GM06990 (cell line): ENCODE measurements at regions not wholly inside any gene's neighbourhood (a gene's known extent, or its start where the extent isn't known, plus 50 kb on each side); places are given as distances from the start of the nearest gene placed in this dataset.
"Not testable (repeated sequence)": the region's sequence is repeated elsewhere in the genome, so short reads cannot be mapped to it uniquely, and the experiment has no call there.

Experiments
- DNase-seq: peaks from one replicate; pipeline ENCODE4 v3.0.0-alpha.2; 2011; ENCODE audit not compliant: insufficient read length; ENCODE audit errors: extremely low read depth
- H3K27me3 ChIP-seq: replicated peaks from 2 replicates; pipeline ENCODE4 v1.6.0; 2011; ENCODE audit warnings: low read length; ENCODE audit not compliant: control insufficient read depth, insufficient read depth
- H3K36me3 ChIP-seq: 2 replicates; pipeline ENCODE4 v1.5.1; 2011; ENCODE audit warnings: low read length; ENCODE audit not compliant: control insufficient read depth, insufficient read depth
- H3K4me3 ChIP-seq: replicated peaks from 2 replicates; pipeline ENCODE4 v1.5.1; 2011; ENCODE audit warnings: low read depth, mild to moderate bottlenecking, control low read depth, low read length
- CTCF ChIP-seq: IDR thresholded peaks from 2 replicates; pipeline ENCODE4 v1.5.1; 2011; ENCODE audit warnings: low read length, control low read depth, mild to moderate bottlenecking, inconsistent platforms; ENCODE audit not compliant: insufficient read depth, poor library complexity, severe bottlenecking

- DNase-seq, result no peak
- TF ChIP-seq CTCF, result no peak
- no peaks in the 10 kb centered on the region for H3K27me3 ChIP-seq
- H3K4me3 ChIP-seq, result no peak overlapping the region
- no peaks in the 10 kb centered on the region for H3K36me3 ChIP-seq
These were observed 121.3 kb upstream of the SALL4 start for GRCh38 chr20:51923633-51924032.

- H3K4me3 ChIP-seq, DNase-seq, H3K36me3 ChIP-seq, H3K27me3 ChIP-seq: not testable (repeated sequence)
These were observed 120.5 kb upstream of the SALL4 start for GRCh38 chr20:51922812-51923211.

- H3K36me3 ChIP-seq, result no peaks in the 10 kb centered on the region
- TF ChIP-seq CTCF, result no peak
These were observed 116.2 kb upstream of the SALL4 start for GRCh38 chr20:51918561-51918960.

GRCh38 chr20:51917886-51918535 is 115.7 kb upstream of the SALL4 start:
- no peak for DNase-seq
- no peak overlapping the region for H3K4me3 ChIP-seq

More at GRCh38 chr20:51918561-51918960, 116.2 kb upstream of the SALL4 start:
- Histone ChIP-seq H3K4me3 (no peak overlapping the region), H3K27me3 (no peaks in the 10 kb centered on the region)
- no peak for DNase-seq

GRCh38 chr20:51916244-51916643 is 113.9 kb upstream of the SALL4 start:
- TF ChIP-seq CTCF, result no peak
- Histone ChIP-seq H3K27me3 (no peaks in the 10 kb centered on the region), H3K4me3 (no peak overlapping the region), H3K36me3 (no peaks in the 10 kb centered on the region)
- DNase-seq, result no peak

More at GRCh38 chr20:51917886-51918535, 115.7 kb upstream of the SALL4 start:
- no peaks in the 10 kb centered on the region for H3K27me3 ChIP-seq
- TF ChIP-seq CTCF, result no peak
- no peaks in the 10 kb centered on the region for H3K36me3 ChIP-seq

- H3K4me3 ChIP-seq, result no peak overlapping the region
- no peak for DNase-seq
- TF ChIP-seq CTCF, result no peak
- no peaks in the 10 kb centered on the region for H3K36me3 ChIP-seq
- no peaks in the 10 kb centered on the region for H3K27me3 ChIP-seq
These were observed 112.4 kb upstream of the SALL4 start for GRCh38 chr20:51914758-51915157.
